ENCODE measurements at regions not wholly inside any gene's neighbourhood (a gene's known extent, or its start where the extent isn't known, plus 50 kb on each side); places are given as distances from the start of the nearest gene placed in this dataset. TPM values are rescaled to one million over a fixed set of nuclear protein-coding genes. Genes with fewer than 3 reads are reported as not detected.

- H3K27ac ChIP-seq: no peak overlapping the region
- in situ Hi-C loops (cut with MboI): no loop called here
Observed at GRCh38 chr5:20434786-20435185, 446.8 kb upstream of the CDH18 start.

GRCh38 chr5:20420991-20421595 lies 433.1 kb upstream of the CDH18 start:
- H3K9me2 ChIP-seq (ENCODE audit: insufficient read depth): no peaks in the 10 kb centered on the region
- H4K20me1 ChIP-seq (ENCODE audit: insufficient read depth): no peaks in the 10 kb centered on the region
- no peak for DNase-seq
- in situ Hi-C loops (cut with MboI): no loop called here
- no peaks in the 10 kb centered on the region for H3K36me3 ChIP-seq (ENCODE audit: low read depth)
- H3K4me2 ChIP-seq (ENCODE audit: unreplicated experiment): no peak overlapping the region
- H3K27ac ChIP-seq: no peak overlapping the region
- H3K4me1 ChIP-seq (ENCODE audit: insufficient read depth): no peaks in the 10 kb centered on the region
- no peaks in the 10 kb centered on the region for H3K9me3 ChIP-seq (ENCODE audit: low read depth)
- no peaks in the 10 kb centered on the region for H3F3A ChIP-seq (ENCODE audit: insufficient read depth)
- WGBS, 2 experiments (ENCODE audit: low coverage in 1 of 2, low lambda C conversion rate in 2 of 2, missing lambda C conversion rate in 2 of 2): 8 to 11% methylated on average over 4 of the region's 4 CpGs
- TF ChIP-seq EZH2phosphoT487 (IDR thresholded peaks at IDR 0.05; ENCODE audit: insufficient read depth, low read depth) (no peak), EZH2 (IDR thresholded peaks at IDR 0.05; ENCODE audit: insufficient read depth, poor library complexity, severe bottlenecking) (no peak)
- H3K9ac ChIP-seq: no peak overlapping the region
- no peaks in the 10 kb centered on the region for H3K79me2 ChIP-seq (ENCODE audit: insufficient read depth)
- no peaks in the 10 kb centered on the region for H3K27me3 ChIP-seq (replicated peaks; ENCODE audit: insufficient read depth)
- H2AFZ ChIP-seq: no peak overlapping the region
- H3K4me3 ChIP-seq: no peak overlapping the region

More at GRCh38 chr5:20434786-20435185, 446.8 kb upstream of the CDH18 start:
- no peaks in the 10 kb centered on the region for H3K36me3 ChIP-seq (ENCODE audit: low read depth)
- H3K9me3 ChIP-seq (ENCODE audit: low read depth): no peaks in the 10 kb centered on the region
- TF ChIP-seq EZH2phosphoT487 (IDR thresholded peaks at IDR 0.05; ENCODE audit: insufficient read depth, low read depth) (no peak), EZH2 (IDR thresholded peaks at IDR 0.05; ENCODE audit: insufficient read depth, poor library complexity, severe bottlenecking) (no peak)
- H3K9me2 ChIP-seq (ENCODE audit: insufficient read depth): no peaks in the 10 kb centered on the region
- no peak overlapping the region for H3K4me3 ChIP-seq
- H3K27me3 ChIP-seq (replicated peaks; ENCODE audit: insufficient read depth): no peaks in the 10 kb centered on the region
- 19 to 28% methylated on average over 3 of the region's 3 CpGs for WGBS, 2 experiments (ENCODE audit: low coverage in 1 of 2, low lambda C conversion rate in 2 of 2, missing lambda C conversion rate in 2 of 2)
- H3K4me2 ChIP-seq (ENCODE audit: unreplicated experiment): no peak overlapping the region
- no peak for DNase-seq
- no peaks in the 10 kb centered on the region for H3K79me2 ChIP-seq (ENCODE audit: insufficient read depth)
- H4K20me1 ChIP-seq (ENCODE audit: insufficient read depth): no peaks in the 10 kb centered on the region
- H3K4me1 ChIP-seq (ENCODE audit: insufficient read depth): no peaks in the 10 kb centered on the region
- H3K9ac ChIP-seq: no peak overlapping the region
- no peak overlapping the region for H2AFZ ChIP-seq
- no peaks in the 10 kb centered on the region for H3F3A ChIP-seq (ENCODE audit: insufficient read depth)

Small RNA genes in the stretch of these regions (small RNA-seq; reads per million reads assigned to genes)
- gene AC091946.2 (ENCODE audit: low read depth, low replicate concordance) (not detected), gene AC140172.1 (ENCODE audit: low read depth, low replicate concordance) (not detected)
